Osteocyte (in vitro differentiated cells): ENCODE measurements at regions not wholly inside any gene's neighbourhood (a gene's known extent, or its start where the extent isn't known, plus 50 kb on each side); places are given as distances from the start of the nearest gene placed in this dataset.

Source experiments
- DNase-seq: peaks from one replicate; pipeline ENCODE4 v3.0.0; 2021; ENCODE audit warnings: mixed read lengths; ENCODE audit not compliant: unreplicated experiment; ENCODE audit errors: extremely low spot score
- H3K27ac Mint-ChIP-seq: one replicate; pipeline ENCODE4 v1.8.0; 2021; ENCODE audit warnings: mild to moderate bottlenecking, mixed read lengths; ENCODE audit not compliant: unreplicated experiment
- H3K27me3 Mint-ChIP-seq: one replicate; pipeline ENCODE4 v1.8.0; 2021; ENCODE audit warnings: mixed read lengths; ENCODE audit not compliant: unreplicated experiment
- H3K36me3 Mint-ChIP-seq: one replicate; pipeline ENCODE4 v1.8.0; 2021; ENCODE audit warnings: mixed read lengths; ENCODE audit not compliant: unreplicated experiment
- H3K4me1 Mint-ChIP-seq: one replicate; pipeline ENCODE4 v1.8.0; 2021; ENCODE audit warnings: mixed read lengths; ENCODE audit not compliant: unreplicated experiment
- H3K4me3 Mint-ChIP-seq: one replicate; pipeline ENCODE4 v1.8.0; 2021; ENCODE audit warnings: mild to moderate bottlenecking, moderate library complexity, mixed read lengths; ENCODE audit not compliant: unreplicated experiment
- H3K9me3 Mint-ChIP-seq: one replicate; pipeline ENCODE4 v1.8.0; 2021; ENCODE audit warnings: mixed read lengths; ENCODE audit not compliant: unreplicated experiment
- TF ChIP-seq, protein P1 (sequence below): fragments of 200-600 bp; sonication (generic); IDR thresholded peaks from 2 replicates; pipeline ENCODE4 v1.5.0; 2021; ENCODE audit warnings: antibody characterized with exemption, mild to moderate bottlenecking, moderate library complexity

GRCh38 chr7:79709574-79710409 is 256.3 kb upstream of the MAGI2 start:
- Mint-ChIP-seq H3K4me1 (no peaks in the 10 kb centered on the region), H3K9me3 (no peaks in the 10 kb centered on the region), H3K4me3 (no peak overlapping the region), H3K27me3 (peaks cover 2% of the 10 kb centered on the region), H3K27ac (no peak overlapping the region), H3K36me3 (no peaks in the 10 kb centered on the region)
- DNase-seq, result no peak
- TF ChIP-seq, protein P1, sequence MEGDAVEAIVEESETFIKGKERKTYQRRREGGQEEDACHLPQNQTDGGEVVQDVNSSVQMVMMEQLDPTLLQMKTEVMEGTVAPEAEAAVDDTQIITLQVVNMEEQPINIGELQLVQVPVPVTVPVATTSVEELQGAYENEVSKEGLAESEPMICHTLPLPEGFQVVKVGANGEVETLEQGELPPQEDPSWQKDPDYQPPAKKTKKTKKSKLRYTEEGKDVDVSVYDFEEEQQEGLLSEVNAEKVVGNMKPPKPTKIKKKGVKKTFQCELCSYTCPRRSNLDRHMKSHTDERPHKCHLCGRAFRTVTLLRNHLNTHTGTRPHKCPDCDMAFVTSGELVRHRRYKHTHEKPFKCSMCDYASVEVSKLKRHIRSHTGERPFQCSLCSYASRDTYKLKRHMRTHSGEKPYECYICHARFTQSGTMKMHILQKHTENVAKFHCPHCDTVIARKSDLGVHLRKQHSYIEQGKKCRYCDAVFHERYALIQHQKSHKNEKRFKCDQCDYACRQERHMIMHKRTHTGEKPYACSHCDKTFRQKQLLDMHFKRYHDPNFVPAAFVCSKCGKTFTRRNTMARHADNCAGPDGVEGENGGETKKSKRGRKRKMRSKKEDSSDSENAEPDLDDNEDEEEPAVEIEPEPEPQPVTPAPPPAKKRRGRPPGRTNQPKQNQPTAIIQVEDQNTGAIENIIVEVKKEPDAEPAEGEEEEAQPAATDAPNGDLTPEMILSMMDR, result no peak

DNA sequence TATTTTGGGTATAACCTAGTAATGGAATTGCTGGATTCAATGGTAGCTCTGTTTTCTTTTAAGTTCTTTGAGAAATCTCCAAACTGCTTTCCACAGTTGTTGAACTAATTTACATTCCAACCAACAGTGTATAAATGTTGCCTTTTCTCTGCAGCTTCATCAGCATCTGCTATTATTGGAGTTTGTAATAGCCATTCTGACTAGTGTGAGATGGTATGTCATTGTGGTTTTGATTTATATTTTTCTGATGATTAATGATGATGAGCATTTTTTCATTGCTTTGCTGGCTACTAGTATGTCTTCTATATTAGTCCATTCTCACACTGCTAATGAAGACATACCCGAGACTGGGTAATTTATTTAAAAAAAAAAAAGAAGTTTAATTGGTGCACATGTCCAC is 248.6 kb upstream of the MAGI2 start:
- DNase-seq, result no peak
- Mint-ChIP-seq H3K27ac (no peak overlapping the region), H3K4me3 (no peak overlapping the region), H3K27me3 (no peaks in the 10 kb centered on the region), H3K36me3 (no peaks in the 10 kb centered on the region), H3K9me3 (no peaks in the 10 kb centered on the region), H3K4me1 (no peaks in the 10 kb centered on the region)
- TF ChIP-seq, protein P1, result no peak

DNA sequence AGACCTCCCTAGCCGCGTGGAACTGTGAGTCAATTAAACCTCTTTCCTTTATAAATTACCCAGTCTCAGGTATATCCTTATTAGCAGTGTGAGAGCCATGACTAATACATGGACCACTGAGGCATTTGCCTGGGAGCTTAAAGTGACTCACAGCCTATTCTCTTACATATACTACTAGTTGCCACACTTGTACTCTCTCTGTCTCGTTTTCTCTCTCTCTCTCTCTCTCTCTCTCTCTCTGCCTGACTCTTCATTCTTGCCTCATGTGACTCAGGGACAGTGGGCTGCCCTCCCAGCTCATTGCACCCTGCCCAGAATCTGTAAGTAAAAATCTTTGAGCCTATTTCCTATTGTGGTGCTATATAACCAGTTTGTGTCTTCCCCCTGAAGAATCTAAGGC is 238.5 kb upstream of the MAGI2 start:
- H3K9me3 Mint-ChIP-seq, result no peaks in the 10 kb centered on the region
- TF ChIP-seq, protein P1, result no peak
- H3K27me3 Mint-ChIP-seq, result peaks cover 2% of the 10 kb centered on the region
- no peak for DNase-seq
- no peak overlapping the region for H3K4me3 Mint-ChIP-seq
- no peaks in the 10 kb centered on the region for H3K4me1 Mint-ChIP-seq
- H3K36me3 Mint-ChIP-seq, result no peaks in the 10 kb centered on the region
- H3K27ac Mint-ChIP-seq, result no peak overlapping the region

DNA sequence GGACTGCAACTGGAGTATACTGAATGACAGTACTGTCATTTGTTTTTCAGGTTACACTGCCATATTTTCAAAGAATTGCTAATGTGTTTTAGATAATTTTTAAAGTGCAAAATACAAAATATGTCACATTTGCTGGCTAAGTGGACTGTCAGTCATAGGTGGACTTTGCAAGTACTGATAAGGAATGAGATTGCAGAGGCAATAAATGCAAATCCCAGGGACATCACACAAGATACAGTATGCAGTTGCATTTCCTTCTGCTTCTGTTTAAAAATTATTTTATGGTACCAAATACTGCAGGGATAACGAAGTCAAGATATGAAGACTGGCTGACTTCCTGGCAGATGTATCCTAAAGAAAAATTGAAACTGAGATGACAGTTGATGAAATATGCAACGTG is 237.6 kb upstream of the MAGI2 start:
- Mint-ChIP-seq H3K9me3 (no peaks in the 10 kb centered on the region), H3K36me3 (no peaks in the 10 kb centered on the region), H3K4me3 (no peak overlapping the region), H3K27me3 (peaks cover 2% of the 10 kb centered on the region), H3K4me1 (no peaks in the 10 kb centered on the region), H3K27ac (no peak overlapping the region)
- TF ChIP-seq, protein P1, result no peak
- DNase-seq, result no peak

GRCh38 chr7:79684384-79684783 is 230.9 kb upstream of the MAGI2 start:
- H3K9me3 Mint-ChIP-seq, result no peaks in the 10 kb centered on the region
- TF ChIP-seq, protein P1, result no peak
- DNase-seq, result no peak
- H3K27me3 Mint-ChIP-seq, result peaks cover 7% of the 10 kb centered on the region
- no peaks in the 10 kb centered on the region for H3K4me1 Mint-ChIP-seq
- no peaks in the 10 kb centered on the region for H3K36me3 Mint-ChIP-seq
- H3K4me3 Mint-ChIP-seq, result no peak overlapping the region
- H3K27ac Mint-ChIP-seq, result no peak overlapping the region
